ENCODE measurements at regions not wholly inside any gene's neighbourhood (a gene's known extent, or its start where the extent isn't known, plus 50 kb on each side); places are given as distances from the start of the nearest gene placed in this dataset.

- WGBS (ENCODE audit: low lambda C conversion rate): 2% methylated on average over 3 of the region's 3 CpGs
- H4K20me1 ChIP-seq (ENCODE audit: insufficient read depth, low read length): no peaks in the 10 kb centered on the region
- DNase-seq (ENCODE audit: low spot score): no peak
- H3K9me3 ChIP-seq (ENCODE audit: low read length): no peaks in the 10 kb centered on the region
- H3K4me3 ChIP-seq (replicated peaks in 1 of 3; ENCODE audit: insufficient read depth in 1 of 3, low read depth in 2 of 3, low read length in 3 of 3): no peak overlapping the region
- no peaks in the 10 kb centered on the region for H3K4me1 ChIP-seq (ENCODE audit: insufficient read depth, low read length)
- H3K79me2 ChIP-seq (ENCODE audit: insufficient read depth, low read length): no peaks in the 10 kb centered on the region
- in situ Hi-C loops (cut with HindIII; ENCODE audit: extremely low pct_ligation_motif_present, low pct_unique_long_range_greater_than_20kb) (no loop called here), intact Hi-C loops (cut with micrococcal nuclease; ENCODE audit: unreplicated experiment) (no loop called here)
- no peak overlapping the region for H3K9ac ChIP-seq (ENCODE audit: insufficient read depth, low read depth, low read length)
- ATAC-seq: no peak
- no peak overlapping the region for H3K4me2 ChIP-seq (ENCODE audit: low read depth, low read length)
- no peak for FAIRE-seq
- BruUV-seq (replicated peaks): no TSS peak
- TF ChIP-seq PRDM10 (CRISPR knock-in tag; IDR thresholded peaks at IDR 0.05; ENCODE audit: low read depth) (no peak), ZMYM2 (CRISPR knock-in tag; IDR thresholded peaks at IDR 0.05) (no peak)
- H3K36me3 ChIP-seq (replicated peaks in 1 of 2; ENCODE audit: control insufficient read depth in 1 of 2, insufficient read depth in 2 of 2, low read length in 2 of 2): no peaks in the 10 kb centered on the region
- H3K27me3 ChIP-seq (ENCODE audit: control insufficient read depth in 1 of 2, insufficient read depth in 2 of 2, low read length in 2 of 2): no peaks in the 10 kb centered on the region
- CTCF ChIA-PET (ENCODE audit: low intra/inter-chr PET ratio, low total read pairs): no interaction called here
- POLR2A ChIA-PET: no interaction called here
- no peak overlapping the region for H3K27ac ChIP-seq (ENCODE audit: extremely low read length, insufficient read depth, low read length)
- no peak overlapping the region for H2AFZ ChIP-seq (ENCODE audit: low read length)
Measured at GRCh38 chr18:65227970-65228369, 522.8 kb upstream of the CDH7 start.

GRCh38 chr18:65221736-65222135 is 529.1 kb upstream of the CDH7 start:
- 5% methylated on average over 1 of the region's 1 CpG for WGBS (ENCODE audit: low lambda C conversion rate)
- in situ Hi-C loops (cut with HindIII; ENCODE audit: extremely low pct_ligation_motif_present, low pct_unique_long_range_greater_than_20kb): no loop called here
- FAIRE-seq (no peak), DNase-seq (ENCODE audit: low spot score) (no peak), ATAC-seq (no peak)
- intact Hi-C loops (cut with micrococcal nuclease; ENCODE audit: unreplicated experiment): no loop called here
- H3K27me3 ChIP-seq (ENCODE audit: control insufficient read depth in 1 of 2, insufficient read depth in 2 of 2, low read length in 2 of 2): no peaks in the 10 kb centered on the region
- no peak overlapping the region for H3K4me2 ChIP-seq (ENCODE audit: low read depth, low read length)
- H3K79me2 ChIP-seq (ENCODE audit: insufficient read depth, low read length): no peaks in the 10 kb centered on the region
- no peak overlapping the region for H3K27ac ChIP-seq (ENCODE audit: extremely low read length, insufficient read depth, low read length)
- no peaks in the 10 kb centered on the region for H3K4me1 ChIP-seq (ENCODE audit: insufficient read depth, low read length)
- TF ChIP-seq BRCA1 (CRISPR knock-in tag; IDR thresholded peaks at IDR 0.05) (no peak), ZNF260 (CRISPR knock-in tag; IDR thresholded peaks at IDR 0.05; ENCODE audit: borderline replicate concordance, low read depth) (no peak), ELF1 (CRISPR knock-in tag; IDR thresholded peaks at IDR 0.05) (no peak), YEATS2 (CRISPR knock-in tag; IDR thresholded peaks at IDR 0.05; ENCODE audit: borderline replicate concordance) (no peak), ZBTB14 (CRISPR knock-in tag; IDR thresholded peaks at IDR 0.05) (no peak), SP4 (CRISPR knock-in tag; IDR thresholded peaks at IDR 0.05) (no peak), ZKSCAN1 (IDR thresholded peaks at IDR 0.05; ENCODE audit: low read length) (no peak)
- no peak overlapping the region for H2AFZ ChIP-seq (ENCODE audit: low read length)
- H3K4me3 ChIP-seq (replicated peaks in 1 of 3; ENCODE audit: insufficient read depth in 1 of 3, low read depth in 2 of 3, low read length in 3 of 3): no peak overlapping the region
- no peaks in the 10 kb centered on the region for H4K20me1 ChIP-seq (ENCODE audit: insufficient read depth, low read length)
- no peak overlapping the region for H3K9ac ChIP-seq (ENCODE audit: insufficient read depth, low read depth, low read length)
- H3K36me3 ChIP-seq (replicated peaks in 1 of 2; ENCODE audit: control insufficient read depth in 1 of 2, insufficient read depth in 2 of 2, low read length in 2 of 2): no peaks in the 10 kb centered on the region
- ChIA-PET POLR2A (no interaction called here), CTCF (ENCODE audit: low intra/inter-chr PET ratio, low total read pairs) (no interaction called here)
- H3K9me3 ChIP-seq (ENCODE audit: low read length): no peaks in the 10 kb centered on the region
- BruUV-seq (replicated peaks): no TSS peak
